SK-N-SH (cell line): ENCODE measurements at regions not wholly inside any gene's neighbourhood (a gene's known extent, or its start where the extent isn't known, plus 50 kb on each side); places are given as distances from the start of the nearest gene placed in this dataset.

Source experiments
- CTCF ChIP-seq: fragments of 200-600 bp; sonication (generic); IDR thresholded peaks from 2 replicates; pipeline ENCODE4 v1.6.1; 2017; ENCODE audit warnings: antibody characterized with exemption, mild to moderate bottlenecking, moderate library complexity
- ELF1 ChIP-seq: IDR thresholded peaks from 2 replicates; pipeline ENCODE4 v1.4.0; 2012
- EP300 ChIP-seq, 2 experiments: IDR thresholded peaks; 2 replicates each; pipeline versions ENCODE4 v1.4.0 to v1.6.1; 2012; ENCODE audit warnings: borderline replicate concordance in 1 of 2, low read depth in 1 of 2, low read length in 1 of 2
- EZH2phosphoT487 ChIP-seq: fragments of 200-600 bp; sonication (generic); IDR thresholded peaks from 2 replicates; pipeline ENCODE4 v1.6.1; 2017; ENCODE audit warnings: low read depth, mixed run types, mild to moderate bottlenecking, antibody characterized with exemption, moderate library complexity, borderline replicate concordance
- FOXM1 ChIP-seq: IDR thresholded peaks from 2 replicates; pipeline ENCODE4 v1.4.0; 2012; ENCODE audit warnings: low read depth, mild to moderate bottlenecking
- RAD21 ChIP-seq: IDR thresholded peaks from 2 replicates; pipeline ENCODE4 v1.6.1; 2012; ENCODE audit warnings: mild to moderate bottlenecking, low read length
- SIN3A ChIP-seq: IDR thresholded peaks from 2 replicates; pipeline ENCODE4 v1.6.1; 2012; ENCODE audit warnings: low read depth, mild to moderate bottlenecking, low read length, moderate library complexity, borderline replicate concordance
- TCF12 ChIP-seq: IDR thresholded peaks from 2 replicates; pipeline ENCODE4 v1.4.0; 2012
- TF ChIP-seq, protein P1 (sequence below): IDR thresholded peaks from 2 replicates; pipeline ENCODE4 v1.4.0; 2012; ENCODE audit warnings: low read depth
- TF ChIP-seq, protein P2 (sequence below): IDR thresholded peaks from 2 replicates; pipeline ENCODE4 v1.6.1; 2012; ENCODE audit warnings: mild to moderate bottlenecking, low read depth, low read length, moderate library complexity

- TF ChIP-seq, protein P1, sequence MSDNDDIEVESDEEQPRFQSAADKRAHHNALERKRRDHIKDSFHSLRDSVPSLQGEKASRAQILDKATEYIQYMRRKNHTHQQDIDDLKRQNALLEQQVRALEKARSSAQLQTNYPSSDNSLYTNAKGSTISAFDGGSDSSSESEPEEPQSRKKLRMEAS: no peak
- no peak for TF ChIP-seq CTCF
- no peak for TF ChIP-seq EP300 (IDR thresholded peaks at IDR 0.05; ENCODE audit: borderline replicate concordance in 1 of 2, low read depth in 1 of 2, low read length in 1 of 2)
- no peak for TF ChIP-seq ELF1
- no peak for TF ChIP-seq TCF12
- no peak for TF ChIP-seq EZH2phosphoT487
- TF ChIP-seq, protein P2, sequence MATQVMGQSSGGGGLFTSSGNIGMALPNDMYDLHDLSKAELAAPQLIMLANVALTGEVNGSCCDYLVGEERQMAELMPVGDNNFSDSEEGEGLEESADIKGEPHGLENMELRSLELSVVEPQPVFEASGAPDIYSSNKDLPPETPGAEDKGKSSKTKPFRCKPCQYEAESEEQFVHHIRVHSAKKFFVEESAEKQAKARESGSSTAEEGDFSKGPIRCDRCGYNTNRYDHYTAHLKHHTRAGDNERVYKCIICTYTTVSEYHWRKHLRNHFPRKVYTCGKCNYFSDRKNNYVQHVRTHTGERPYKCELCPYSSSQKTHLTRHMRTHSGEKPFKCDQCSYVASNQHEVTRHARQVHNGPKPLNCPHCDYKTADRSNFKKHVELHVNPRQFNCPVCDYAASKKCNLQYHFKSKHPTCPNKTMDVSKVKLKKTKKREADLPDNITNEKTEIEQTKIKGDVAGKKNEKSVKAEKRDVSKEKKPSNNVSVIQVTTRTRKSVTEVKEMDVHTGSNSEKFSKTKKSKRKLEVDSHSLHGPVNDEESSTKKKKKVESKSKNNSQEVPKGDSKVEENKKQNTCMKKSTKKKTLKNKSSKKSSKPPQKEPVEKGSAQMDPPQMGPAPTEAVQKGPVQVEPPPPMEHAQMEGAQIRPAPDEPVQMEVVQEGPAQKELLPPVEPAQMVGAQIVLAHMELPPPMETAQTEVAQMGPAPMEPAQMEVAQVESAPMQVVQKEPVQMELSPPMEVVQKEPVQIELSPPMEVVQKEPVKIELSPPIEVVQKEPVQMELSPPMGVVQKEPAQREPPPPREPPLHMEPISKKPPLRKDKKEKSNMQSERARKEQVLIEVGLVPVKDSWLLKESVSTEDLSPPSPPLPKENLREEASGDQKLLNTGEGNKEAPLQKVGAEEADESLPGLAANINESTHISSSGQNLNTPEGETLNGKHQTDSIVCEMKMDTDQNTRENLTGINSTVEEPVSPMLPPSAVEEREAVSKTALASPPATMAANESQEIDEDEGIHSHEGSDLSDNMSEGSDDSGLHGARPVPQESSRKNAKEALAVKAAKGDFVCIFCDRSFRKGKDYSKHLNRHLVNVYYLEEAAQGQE: no peak
- TF ChIP-seq SIN3A: no peak
- no peak for TF ChIP-seq RAD21
- TF ChIP-seq FOXM1: no peak
These were observed 59.0 kb upstream of the PDE10A start for GRCh38 chr6:165722022-165722421.
